ENCODE measurements at regions not wholly inside any gene's neighbourhood (a gene's known extent, or its start where the extent isn't known, plus 50 kb on each side); places are given as distances from the start of the nearest gene placed in this dataset.

DNA sequence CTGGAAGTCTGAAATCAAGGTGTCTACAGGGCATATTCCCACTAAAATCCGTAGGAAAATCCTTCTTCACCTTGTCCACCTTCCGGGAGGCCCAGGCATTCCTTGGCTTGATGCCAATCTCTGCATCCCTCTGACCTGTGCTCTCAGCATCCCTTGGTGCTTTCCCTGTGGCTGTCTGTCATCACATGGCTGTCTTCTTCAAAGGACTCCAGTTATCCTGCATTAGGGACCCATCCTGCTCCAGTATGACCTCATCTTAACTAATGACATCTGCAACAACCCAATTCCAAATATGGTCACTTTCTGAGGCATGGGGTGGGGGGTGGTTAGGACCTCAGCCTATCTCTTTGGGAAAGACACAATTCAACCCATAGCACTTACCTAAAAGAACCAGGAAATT lies 423.8 kb downstream of the IRS2 start:
- intact Hi-C loops (cut with micrococcal nuclease) = no loop called here
- no peaks in the 10 kb centered on the region for H3K79me2 ChIP-seq (ENCODE audit: insufficient read depth, low read length)
- ATAC-seq (no peak), DNase-seq (ENCODE audit: low read depth, low spot score) (no peak)
- peaks cover 0 to 5% of the 10 kb centered on the region in 2 experiments; a peak in 1 of 4 replicates for H3K9me3 ChIP-seq (ENCODE audit: control insufficient read depth in 1 of 2, insufficient read depth in 1 of 2, low read depth in 1 of 2, low read length in 2 of 2)
- H3K27me3 ChIP-seq (ENCODE audit: insufficient read depth, low read length) = no peaks in the 10 kb centered on the region
- no peak overlapping the region for H3K9ac ChIP-seq (ENCODE audit: low read length)
- no peak overlapping the region for H2AFZ ChIP-seq (ENCODE audit: low read depth, low read length, poor library complexity, severe bottlenecking)
- no TSS peak for BruUV-seq (replicated peaks)
- H3K4me3 ChIP-seq (replicated peaks in 1 of 2; ENCODE audit: low read depth in 1 of 2, low read length in 2 of 2) = no peak overlapping the region
- no peak overlapping the region for H3K4me2 ChIP-seq (ENCODE audit: low read length)
- no peaks in the 10 kb centered on the region for H3K36me3 ChIP-seq (ENCODE audit: control insufficient read depth in 1 of 2, insufficient read depth in 2 of 2, low read length in 2 of 2)
- no peaks in the 10 kb centered on the region for H3K9me2 ChIP-seq (ENCODE audit: insufficient read depth)
- no peaks in the 10 kb centered on the region for H3K4me1 ChIP-seq (ENCODE audit: control insufficient read depth in 1 of 2, insufficient read depth in 2 of 2, low read length in 2 of 2)
- ChIA-PET POLR2A (no interaction called here), CTCF (no interaction called here), RAD21 (ENCODE audit: low non-redundant PET in 1 of 2, low total read pairs in 2 of 2, uncharacterized antibody in 2 of 2, unreplicated experiment in 2 of 2) (no interaction called here)
- no peak for TF ChIP-seq RAD21 (IDR thresholded peaks at IDR 0.05; ENCODE audit: low read depth)
- TF ChIP-seq REST (IDR thresholded peaks at IDR 0.05; ENCODE audit: low read depth) = no peak
- TF ChIP-seq JUND (IDR thresholded peaks at IDR 0.05) = no peak
- no peaks in the 10 kb centered on the region for H4K20me1 ChIP-seq (ENCODE audit: insufficient read depth)
- H3K27ac ChIP-seq (ENCODE audit: low read depth, low read length) = no peak overlapping the region

- Histone ChIP-seq H4K20me1 (ENCODE audit: insufficient read depth) (no peaks in the 10 kb centered on the region), H3K27me3 (ENCODE audit: insufficient read depth, low read length) (no peaks in the 10 kb centered on the region), H3K27ac (ENCODE audit: low read depth, low read length) (no peak overlapping the region), H3K36me3 (ENCODE audit: control insufficient read depth in 1 of 2, insufficient read depth in 2 of 2, low read length in 2 of 2) (no peaks in the 10 kb centered on the region), H3K79me2 (ENCODE audit: insufficient read depth, low read length) (no peaks in the 10 kb centered on the region), H3K4me3 (replicated peaks in 1 of 2; ENCODE audit: low read depth in 1 of 2, low read length in 2 of 2) (no peak overlapping the region), H2AFZ (ENCODE audit: low read depth, low read length, poor library complexity, severe bottlenecking) (no peak overlapping the region), H3K9ac (ENCODE audit: low read length) (no peak overlapping the region), H3K9me2 (ENCODE audit: insufficient read depth) (no peaks in the 10 kb centered on the region), H3K9me3 (ENCODE audit: control insufficient read depth in 1 of 2, insufficient read depth in 1 of 2, low read depth in 1 of 2, low read length in 2 of 2) (peaks cover 0 to 5% of the 10 kb centered on the region in 2 experiments; a peak in 1 of 4 replicates), H3K4me1 (ENCODE audit: control insufficient read depth in 1 of 2, insufficient read depth in 2 of 2, low read length in 2 of 2) (no peaks in the 10 kb centered on the region), H3K4me2 (ENCODE audit: low read length) (no peak overlapping the region)
- ChIA-PET POLR2A (no interaction called here), RAD21 (ENCODE audit: low non-redundant PET in 1 of 2, low total read pairs in 2 of 2, uncharacterized antibody in 2 of 2, unreplicated experiment in 2 of 2) (no interaction called here), CTCF (no interaction called here)
- ATAC-seq = no peak
- TF ChIP-seq EGR1 (IDR thresholded peaks at IDR 0.05; ENCODE audit: low read depth) (no peak), ELF1 (IDR thresholded peaks at IDR 0.05; ENCODE audit: borderline replicate concordance, low read depth) (no peak), SP1 (IDR thresholded peaks at IDR 0.05; ENCODE audit: low read depth) (no peak), JUND (IDR thresholded peaks at IDR 0.05) (no peak), CEBPB (IDR thresholded peaks at IDR 0.05; ENCODE audit: low read depth) (no peak)
- TF ChIP-seq, protein P1, sequence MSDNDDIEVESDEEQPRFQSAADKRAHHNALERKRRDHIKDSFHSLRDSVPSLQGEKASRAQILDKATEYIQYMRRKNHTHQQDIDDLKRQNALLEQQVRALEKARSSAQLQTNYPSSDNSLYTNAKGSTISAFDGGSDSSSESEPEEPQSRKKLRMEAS (IDR thresholded peaks at IDR 0.05) = no peak
- BruUV-seq (replicated peaks) = no TSS peak
- DNase-seq (ENCODE audit: low read depth, low spot score) = no peak
- intact Hi-C loops (cut with micrococcal nuclease) = no loop called here
Measured at GRCh38 chr13:109361562-109362289, 424.7 kb downstream of the IRS2 start.

Measured in HCT116 (cell line).